ENCODE measurements at regions not wholly inside any gene's neighbourhood (a gene's known extent, or its start where the extent isn't known, plus 50 kb on each side); places are given as distances from the start of the nearest gene placed in this dataset.

- TF ChIP-seq POLR2A (IDR thresholded peaks at IDR 0.05; ENCODE audit: borderline replicate concordance, extremely low read depth, insufficient read depth, insufficient read length) (no peak), CTCF (IDR thresholded peaks at IDR 0.05 in 2 of 3, conservative IDR thresholded peaks at IDR 0.05 in 1 of 3; ENCODE audit: borderline replicate concordance in 1 of 3, insufficient read depth in 1 of 3, low read depth in 2 of 3, low read length in 2 of 3) (no peak), MAX (IDR thresholded peaks at IDR 0.05) (no peak), JUND (IDR thresholded peaks at IDR 0.05) (no peak), POLR2AphosphoS5 (IDR thresholded peaks at IDR 0.05; ENCODE audit: low read depth, low read length) (no peak), RAD21 (IDR thresholded peaks at IDR 0.05; ENCODE audit: low read depth) (no peak), REST (IDR thresholded peaks at IDR 0.05; ENCODE audit: low read depth) (no peak), EZH2 (IDR thresholded peaks at IDR 0.05) (no peak), ZFX (IDR thresholded peaks at IDR 0.05) (no peak)
These were observed 72.3 kb upstream of the MGMT start for GRCh38 chr10:129394518-129395328.
